Esophagus squamous epithelium (tissue), 5 donors: ENCODE measurements at regions not wholly inside any gene's neighbourhood (a gene's known extent, or its start where the extent isn't known, plus 50 kb on each side); places are given as distances from the start of the nearest gene placed in this dataset.
A peak's percentile ranks its signal among the peaks of the same experiment; 100 is the strongest.

Experiments used
- DNase-seq: peaks from one replicate; lab custom pipeline; 2025; lab: John Stamatoyannopoulos, UW
- H3K27ac ChIP-seq, 4 donors: fragments of 200-600 bp; sonication (generic); one replicate each; pipeline ENCODE4 v1.5.1; 2016 to 2019; ENCODE audit warnings: mild to moderate bottlenecking in 1 of 4
- H3K27me3 ChIP-seq, 4 donors: fragments of 200-600 bp; sonication (generic); 1 replicate in 3 of 4; 2 replicates in 1 of 4; pipeline versions ENCODE4 v1.5.1 to v1.6.0; 2017 to 2021; ENCODE audit warnings: antibody characterized with exemption in 1 of 4
- H3K36me3 ChIP-seq, 3 donors: fragments of 200-600 bp; sonication (generic); one replicate each; pipeline ENCODE4 v1.5.1; 2016 to 2019
- H3K4me1 ChIP-seq, 3 donors: fragments of 200-600 bp; sonication (generic); one replicate each; pipeline ENCODE4 v1.5.1; 2017 to 2019
- H3K4me3 ChIP-seq, 4 donors: fragments of 200-600 bp; sonication (generic); 1 replicate in 3 of 4; 2 replicates in 1 of 4; pipeline ENCODE4 v1.5.1; 2016 to 2019; ENCODE audit warnings: mild to moderate bottlenecking in 2 of 4, moderate library complexity in 1 of 4
- H3K9me3 ChIP-seq, 3 donors: fragments of 200-600 bp; sonication (generic); one replicate each; pipeline ENCODE4 v1.5.1; 2016 to 2019
- CTCF ChIP-seq, 6 experiments: fragments of 450-650 bp in 4 of 6; fragments of 200-600 bp in 2 of 6; sonication (generic) in 2 of 6; IDR thresholded peaks; one replicate each; pipeline ENCODE4 v1.5.1; 2016 to 2019; ENCODE audit warnings: antibody characterized with exemption in 6 of 6, mild to moderate bottlenecking in 4 of 6, moderate library complexity in 4 of 6
- POLR2A ChIP-seq, 4 donors: fragments of 450-650 bp; IDR thresholded peaks; one replicate each; pipeline ENCODE4 v1.6.1; 2017; ENCODE audit warnings: antibody characterized with exemption in 4 of 4, mild to moderate bottlenecking in 4 of 4, moderate library complexity in 3 of 4
- WGBS, 2 donors: methylation state at CpG; one replicate each; pipeline ENCODE4 v1.1.5; 2018; 5-methylcytosine and 5-hydroxymethylcytosine counted together
- intact Hi-C: fragments of 100-400 bp; cut with DNase I; formaldehyde crosslinking; loops from one replicate; pipeline ENCODE4 v1.15.0; 2022
- donor health status: DM: yes; HTN: yes; CAD: no.

- H3K4me1 ChIP-seq: no peaks in the 10 kb centered on the region
- no peak for DNase-seq
- TF ChIP-seq POLR2A (IDR thresholded peaks at IDR 0.05) (no peak), CTCF (IDR thresholded peaks at IDR 0.05) (no peak)
- no peak overlapping the region for H3K4me3 ChIP-seq
- 88 to 96% methylated on average over 2 of the region's 2 CpGs for WGBS, 2 donors
- H3K27me3 ChIP-seq: no peaks in the 10 kb centered on the region
- H3K9me3 ChIP-seq: no peaks in the 10 kb centered on the region
- intact Hi-C loops: no loop called here
- H3K36me3 ChIP-seq: no peaks in the 10 kb centered on the region
- no peak overlapping the region for H3K27ac ChIP-seq
Measured at GRCh38 chr13:74023484-74023883, 110.7 kb downstream of the KLF12 start.

- Histone ChIP-seq H3K4me1 (no peaks in the 10 kb centered on the region), H3K27ac (no peak overlapping the region), H3K36me3 (no peaks in the 10 kb centered on the region), H3K27me3 (no peaks in the 10 kb centered on the region), H3K9me3 (no peaks in the 10 kb centered on the region), H3K4me3 (no peak overlapping the region)
- intact Hi-C loops: no loop called here
- 72 to 83% methylated on average over 2 of the region's 2 CpGs for WGBS, 2 donors
- TF ChIP-seq CTCF (IDR thresholded peaks at IDR 0.05): no peak
- TF ChIP-seq POLR2A (IDR thresholded peaks at IDR 0.05): no peak
- no peak for DNase-seq
Measured at GRCh38 chr13:74021505-74021904, 112.7 kb downstream of the KLF12 start.

- no peaks in the 10 kb centered on the region for H3K4me1 ChIP-seq
- DNase-seq: no peak
- 52 to 85% methylated on average over 1 of the region's 1 CpG for WGBS, 2 donors
- no peak for TF ChIP-seq POLR2A (IDR thresholded peaks at IDR 0.05)
- no peak for TF ChIP-seq CTCF (IDR thresholded peaks at IDR 0.05)
- H3K27ac ChIP-seq: no peak overlapping the region
- H3K36me3 ChIP-seq: no peaks in the 10 kb centered on the region
- no peaks in the 10 kb centered on the region for H3K9me3 ChIP-seq
- no peak overlapping the region for H3K4me3 ChIP-seq
- intact Hi-C loops: no loop called here
- H3K27me3 ChIP-seq: no peaks in the 10 kb centered on the region
Measured at GRCh38 chr13:74018062-74018431, 116.2 kb downstream of the KLF12 start.

GRCh38 chr13:74017301-74018061, 116.7 kb downstream of the KLF12 start:
- intact Hi-C loops: no loop called here
- TF ChIP-seq POLR2A (IDR thresholded peaks at IDR 0.05) (no peak), CTCF (IDR thresholded peaks at IDR 0.05) (no peak)
- Histone ChIP-seq H3K36me3 (no peaks in the 10 kb centered on the region), H3K27me3 (no peaks in the 10 kb centered on the region), H3K4me1 (no peaks in the 10 kb centered on the region), H3K9me3 (no peaks in the 10 kb centered on the region), H3K27ac (no peak overlapping the region), H3K4me3 (no peak overlapping the region)
- 48 to 65% methylated on average over 4 of the region's 4 CpGs for WGBS, 2 donors
- DNase-seq: no peak

- WGBS, 2 donors: 88 to 94% methylated on average over 4 of the region's 4 CpGs
- DNase-seq: no peak
- no peaks in the 10 kb centered on the region for H3K9me3 ChIP-seq
- H3K36me3 ChIP-seq: no peaks in the 10 kb centered on the region
- H3K4me3 ChIP-seq: no peak overlapping the region
- intact Hi-C loops: no loop called here
- H3K27ac ChIP-seq: no peak overlapping the region
- no peaks in the 10 kb centered on the region for H3K4me1 ChIP-seq
- no peaks in the 10 kb centered on the region for H3K27me3 ChIP-seq
- TF ChIP-seq CTCF (IDR thresholded peaks at IDR 0.05): peak in 1 of 6 experiments; percentile 18
- no peak for TF ChIP-seq POLR2A (IDR thresholded peaks at IDR 0.05)
Measured at GRCh38 chr13:74015137-74015536, 119.1 kb downstream of the KLF12 start.
